ENCODE measurements at regions not wholly inside any gene's neighbourhood (a gene's known extent, or its start where the extent isn't known, plus 50 kb on each side); places are given as distances from the start of the nearest gene placed in this dataset.
"Not testable (repeated sequence)": the region's sequence is repeated elsewhere in the genome, so short reads cannot be mapped to it uniquely, and the experiment has no call there.

DNA sequence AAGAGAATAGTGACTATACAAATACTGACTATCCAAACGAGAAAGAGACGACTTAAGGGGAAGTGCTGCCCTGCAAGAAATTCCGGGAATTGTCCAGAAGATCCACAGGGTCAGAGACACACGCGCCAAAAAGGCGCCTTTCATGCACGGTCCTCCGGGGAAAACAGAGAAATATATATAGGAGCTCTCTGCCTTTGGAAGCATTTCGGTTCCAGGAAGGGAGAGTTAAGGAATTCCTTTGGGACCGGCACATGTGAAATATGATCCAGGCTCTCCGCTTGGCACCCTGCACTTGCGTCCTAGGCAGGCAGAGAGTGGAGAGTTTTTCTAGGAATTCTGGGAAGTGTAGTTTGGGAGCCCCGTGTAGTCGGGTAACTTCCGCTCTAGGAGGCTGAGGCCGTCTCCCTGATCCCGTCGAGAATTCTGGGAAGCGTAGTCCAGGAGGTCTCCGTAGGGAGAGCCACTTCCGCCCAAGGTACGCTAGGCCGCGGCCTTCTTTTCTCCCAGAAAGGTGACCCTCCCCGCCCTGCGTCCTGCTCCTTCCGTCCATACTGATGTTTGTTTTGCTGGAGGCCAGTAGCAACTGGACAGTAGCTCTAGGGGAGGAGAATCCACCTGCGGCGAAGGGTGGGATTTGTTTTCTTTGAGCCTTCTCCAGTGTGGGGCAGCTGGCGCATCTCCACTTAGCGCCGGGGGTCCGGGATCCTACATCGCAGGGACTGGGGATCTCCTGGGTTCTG lies 69.4 kb upstream of the GPR39 start:
- not testable (repeated sequence) for TF ChIP-seq CREB1 (IDR thresholded peaks at IDR 0.05); CREB1 (CRISPR knock-in tag; IDR thresholded peaks at IDR 0.05); MEF2D (tag; conservative IDR thresholded peaks at IDR 0.05; ENCODE audit: low read depth); ZNF140 (CRISPR knock-in tag; IDR thresholded peaks at IDR 0.05); MIER1 (IDR thresholded peaks at IDR 0.05; ENCODE audit: low read depth); ZBTB8A (IDR thresholded peaks at IDR 0.05; ENCODE audit: partially characterized antibody); KLF13 (tag; IDR thresholded peaks at IDR 0.05; ENCODE audit: borderline replicate concordance, low read depth); POLR2A (conservative IDR thresholded peaks at IDR 0.05)
- TF ChIP-seq, protein P1, sequence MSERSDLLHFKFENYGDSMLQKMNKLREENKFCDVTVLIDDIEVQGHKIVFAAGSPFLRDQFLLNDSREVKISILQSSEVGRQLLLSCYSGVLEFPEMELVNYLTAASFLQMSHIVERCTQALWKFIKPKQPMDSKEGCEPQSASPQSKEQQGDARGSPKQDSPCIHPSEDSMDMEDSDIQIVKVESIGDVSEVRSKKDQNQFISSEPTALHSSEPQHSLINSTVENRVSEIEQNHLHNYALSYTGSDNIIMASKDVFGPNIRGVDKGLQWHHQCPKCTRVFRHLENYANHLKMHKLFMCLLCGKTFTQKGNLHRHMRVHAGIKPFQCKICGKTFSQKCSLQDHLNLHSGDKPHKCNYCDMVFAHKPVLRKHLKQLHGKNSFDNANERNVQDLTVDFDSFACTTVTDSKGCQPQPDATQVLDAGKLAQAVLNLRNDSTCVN (CRISPR knock-in tag; IDR thresholded peaks at IDR 0.05), result not testable (repeated sequence)
